HTR-8/SVneo (cell line): ENCODE measurements at regions not wholly inside any gene's neighbourhood (a gene's known extent, or its start where the extent isn't known, plus 50 kb on each side); places are given as distances from the start of the nearest gene placed in this dataset.

ENCODE experiments used
- DNase-seq: peaks from one replicate; pipeline ENCODE4 v3.0.0; 2011; ENCODE audit warnings: low spot score, mixed read lengths; ENCODE audit not compliant: insufficient read length
- FAIRE-seq: peaks from 2 replicates; lab custom pipeline; 2011; peaks lifted over from hg19 to GRCh38; lab: Jason Lieb, UNC

DNA sequence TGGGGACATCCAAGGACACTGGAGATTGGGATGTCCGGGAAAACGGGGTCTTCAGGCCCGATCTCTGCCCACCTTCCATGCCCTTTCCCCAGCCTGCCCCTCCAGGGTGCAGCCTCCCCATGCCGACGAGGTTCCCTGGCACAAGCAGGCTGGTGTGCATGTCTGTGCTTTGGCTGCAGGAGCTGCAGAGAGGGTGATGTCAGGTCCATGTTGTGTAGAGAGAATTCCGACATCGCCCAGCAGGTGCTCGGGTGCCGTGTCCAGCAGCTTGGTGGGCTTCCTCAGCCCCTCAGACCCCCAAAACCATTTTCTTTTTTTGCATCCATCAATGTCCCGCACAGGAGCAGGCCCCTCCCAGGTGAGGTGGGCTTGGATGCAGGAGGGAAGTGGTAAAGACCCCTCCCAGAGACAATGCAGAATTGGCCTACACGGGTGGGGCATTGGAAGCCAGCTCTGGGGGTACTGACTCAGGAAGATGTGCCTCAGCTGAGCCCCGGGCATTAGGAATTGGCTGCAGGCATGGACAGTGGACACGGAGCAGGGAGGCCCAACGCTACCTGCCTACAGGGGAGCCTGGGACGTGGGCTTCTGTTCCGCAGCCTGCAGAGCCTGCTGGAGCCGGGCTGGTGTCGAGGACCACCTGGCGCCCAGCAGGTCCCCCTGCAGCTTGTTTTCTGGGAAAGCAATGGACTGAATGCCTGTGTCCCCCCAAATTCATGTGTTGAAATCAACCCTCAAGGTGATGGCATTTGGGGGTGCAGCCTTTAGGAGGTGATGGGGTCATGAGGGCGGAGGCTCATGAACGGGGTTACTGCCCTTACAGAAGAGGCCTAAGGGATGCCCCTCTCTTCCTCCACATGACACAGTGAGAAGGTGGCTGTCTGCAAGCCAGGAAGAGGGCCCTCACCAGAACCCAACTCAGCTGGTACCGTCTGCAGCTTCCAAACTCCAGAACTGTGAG lies 97.5 kb downstream of the METRNL start:
- FAIRE-seq (no peak), DNase-seq (no peak)

DNA sequence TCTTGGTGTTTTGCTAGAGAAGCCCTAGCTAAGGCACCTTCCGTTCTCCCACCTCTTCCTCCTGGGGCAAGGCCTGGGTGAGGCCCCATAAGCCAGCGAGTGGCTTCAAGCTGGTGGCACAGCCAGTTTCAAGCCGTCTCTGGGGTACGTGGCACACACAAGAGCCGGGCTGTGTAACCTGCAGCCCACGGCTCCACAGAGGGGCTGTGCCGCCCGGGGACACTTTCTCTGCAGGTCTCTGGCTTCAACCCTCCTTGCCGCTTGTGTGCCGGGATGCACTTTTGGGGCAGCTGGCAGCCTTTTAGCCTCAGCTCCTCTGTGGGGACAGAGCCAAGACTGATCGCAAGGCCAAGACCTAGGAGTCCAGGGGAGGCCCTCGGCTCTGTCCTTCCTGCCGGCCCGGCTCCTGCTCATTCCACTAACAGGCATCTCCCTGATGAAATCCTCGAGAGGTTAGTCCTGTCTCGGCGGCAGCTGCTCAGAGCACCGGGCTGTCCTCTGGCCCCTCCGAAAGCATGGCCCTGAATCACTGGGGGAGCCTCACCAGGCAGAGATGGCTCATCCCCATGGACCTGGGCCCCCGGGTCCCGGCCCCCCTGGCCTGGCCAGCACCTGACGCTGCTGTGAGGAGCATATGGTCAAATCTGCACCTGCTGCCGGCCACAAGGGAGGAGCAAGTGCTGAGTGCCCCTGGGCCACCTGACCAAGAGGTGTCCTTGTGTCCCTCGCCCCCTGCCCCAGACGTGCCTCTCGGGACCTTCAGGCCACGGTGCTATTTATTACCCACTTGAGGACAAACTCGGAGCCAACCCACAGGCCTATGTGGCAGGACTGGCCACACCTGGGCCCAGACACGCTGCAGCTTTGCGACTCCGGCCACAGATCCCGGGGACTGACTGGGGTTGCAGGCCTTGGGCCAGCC lies 98.5 kb downstream of the METRNL start:
- DNase-seq, result no peak
- FAIRE-seq, result no peak

DNA sequence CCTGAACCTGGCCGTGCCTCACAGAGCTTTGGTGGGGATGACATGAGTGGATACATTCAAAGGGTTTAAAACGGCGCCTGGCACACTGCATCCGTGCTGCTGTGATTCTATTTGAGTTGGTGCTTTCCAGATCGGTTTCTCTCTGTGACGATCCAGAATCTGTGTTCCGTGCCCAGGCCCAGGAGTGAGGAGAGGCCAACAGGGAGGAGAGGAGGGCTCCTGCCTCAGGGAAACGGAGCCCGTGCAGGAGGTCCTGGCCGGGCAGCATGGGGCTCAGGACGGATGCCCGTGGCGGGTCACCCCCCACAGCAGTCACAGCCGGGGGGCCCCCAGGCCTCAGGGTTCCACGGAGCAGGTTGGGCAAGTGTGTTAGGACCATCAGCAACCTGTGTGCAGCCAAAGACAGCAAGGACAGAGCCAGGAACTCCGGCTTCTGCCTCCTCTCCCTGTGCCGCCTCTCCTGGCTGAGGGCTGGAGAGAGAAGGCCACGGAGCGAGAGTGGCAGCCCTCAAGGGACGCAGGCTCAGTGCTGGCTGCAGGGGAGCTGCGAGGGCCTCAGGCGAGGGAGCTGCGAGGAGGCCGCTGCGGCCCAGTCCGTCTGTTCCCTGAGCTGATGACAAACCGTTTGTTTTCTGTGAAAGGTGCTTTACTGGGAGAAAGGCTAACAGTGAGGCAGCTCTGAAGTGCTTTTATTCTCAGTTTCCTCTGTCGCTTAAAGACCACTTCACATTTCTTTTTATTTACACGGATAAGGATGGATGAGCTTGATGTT lies 99.3 kb downstream of the METRNL start:
- FAIRE-seq, result no peak
- DNase-seq, result no peak

DNA sequence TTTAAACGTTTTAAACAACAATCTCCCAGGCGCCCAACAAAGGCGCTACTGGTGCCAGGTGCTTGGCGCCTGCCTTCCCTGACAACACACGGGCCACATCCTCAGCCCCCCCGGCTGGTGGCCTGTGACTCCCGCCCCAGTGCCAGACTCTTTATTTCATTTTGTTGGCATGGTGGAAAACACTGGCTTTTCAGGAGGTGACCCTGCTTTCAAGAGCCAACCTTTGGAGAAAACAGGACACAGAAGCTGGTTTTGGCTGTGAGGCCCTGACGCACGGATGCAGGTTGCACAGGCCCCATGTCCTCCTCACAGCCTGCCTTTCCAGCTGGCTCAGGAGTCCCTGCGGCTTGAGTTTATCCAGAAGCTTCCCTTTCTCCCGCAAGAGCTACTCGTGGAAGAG lies 100.0 kb downstream of the METRNL start:
- FAIRE-seq (no peak), DNase-seq (no peak)

DNA sequence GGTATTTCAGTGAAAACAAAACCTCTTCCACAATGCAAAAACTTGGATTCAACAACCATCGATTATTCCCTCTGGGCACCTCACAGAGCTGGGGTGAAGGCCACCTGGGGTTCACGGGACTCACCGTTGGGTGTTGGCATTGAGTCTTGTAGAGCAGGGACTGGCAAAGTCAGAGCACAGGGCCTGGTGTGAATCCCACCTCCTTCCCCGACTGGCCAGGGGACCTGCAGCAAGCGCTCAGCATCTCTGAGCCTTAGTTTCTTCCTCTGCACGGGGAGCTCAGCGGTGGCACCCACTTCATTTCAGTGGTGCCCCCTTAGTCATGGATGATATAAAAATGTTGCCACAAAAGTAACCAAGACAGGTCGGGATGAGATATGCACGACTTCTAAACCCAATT lies 100.4 kb downstream of the METRNL start:
- FAIRE-seq, result no peak

DNA sequence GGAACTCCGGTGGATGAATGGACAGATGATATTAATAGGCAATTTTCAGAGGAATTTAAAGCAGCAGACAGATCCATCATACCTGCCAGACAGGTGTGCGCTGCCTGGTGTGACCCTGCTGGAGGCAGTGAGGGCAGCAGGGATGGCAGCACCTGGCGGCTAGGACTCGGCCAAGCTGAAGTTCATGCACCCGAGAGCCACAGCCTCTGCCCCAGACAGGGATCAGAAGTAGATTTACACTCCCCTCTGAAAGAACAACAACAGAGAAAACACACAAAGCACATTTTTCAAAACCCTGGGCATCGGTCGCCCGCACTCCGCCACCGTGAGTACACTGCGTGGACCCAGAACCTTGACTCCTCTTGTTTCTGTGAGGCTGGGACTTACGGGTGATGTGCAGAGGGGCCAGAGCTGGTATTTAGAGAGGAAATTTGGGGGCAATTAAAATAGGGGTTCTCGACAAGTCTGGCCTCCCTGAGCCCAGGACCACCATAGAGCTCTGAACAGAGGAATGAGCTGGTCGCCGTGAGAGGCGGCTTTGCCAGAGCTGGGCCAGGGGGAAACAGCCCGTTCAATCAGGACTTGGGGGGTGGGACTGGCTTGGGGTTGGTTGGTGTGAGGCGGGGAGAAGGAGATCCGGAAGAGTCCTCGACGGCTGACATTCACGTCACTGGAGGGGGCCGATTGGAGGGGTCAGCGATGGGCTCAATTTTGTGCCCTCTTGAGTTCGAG lies 101.0 kb downstream of the METRNL start:
- FAIRE-seq (no peak), DNase-seq (no peak)

More for the DNA sequence above, 100.4 kb downstream of the METRNL start:
- no peak for DNase-seq

DNA sequence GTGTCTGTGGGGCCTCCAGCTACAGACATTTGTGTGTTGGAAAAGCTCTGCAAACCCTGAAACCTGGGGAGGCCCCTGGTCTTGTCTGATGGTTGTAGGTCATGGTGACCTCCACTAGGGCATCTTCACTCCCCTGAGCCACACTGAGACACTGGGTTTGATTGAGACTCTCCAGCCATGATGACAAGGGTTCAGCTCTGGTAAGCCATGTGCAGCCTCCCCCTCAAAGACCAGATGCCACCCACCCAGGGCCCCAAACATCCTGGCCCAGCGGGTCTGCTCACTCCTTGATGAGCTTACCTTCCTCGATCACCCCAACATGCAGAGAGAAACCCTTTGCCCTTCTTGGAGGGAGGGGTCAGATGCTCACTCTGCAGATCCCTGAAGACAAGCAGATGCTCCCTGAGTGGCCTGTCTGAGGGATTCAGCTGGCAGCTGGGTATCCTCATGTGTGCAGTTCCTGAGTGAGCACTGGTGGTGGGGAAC lies 101.6 kb downstream of the METRNL start:
- DNase-seq (no peak), FAIRE-seq (no peak)

DNA sequence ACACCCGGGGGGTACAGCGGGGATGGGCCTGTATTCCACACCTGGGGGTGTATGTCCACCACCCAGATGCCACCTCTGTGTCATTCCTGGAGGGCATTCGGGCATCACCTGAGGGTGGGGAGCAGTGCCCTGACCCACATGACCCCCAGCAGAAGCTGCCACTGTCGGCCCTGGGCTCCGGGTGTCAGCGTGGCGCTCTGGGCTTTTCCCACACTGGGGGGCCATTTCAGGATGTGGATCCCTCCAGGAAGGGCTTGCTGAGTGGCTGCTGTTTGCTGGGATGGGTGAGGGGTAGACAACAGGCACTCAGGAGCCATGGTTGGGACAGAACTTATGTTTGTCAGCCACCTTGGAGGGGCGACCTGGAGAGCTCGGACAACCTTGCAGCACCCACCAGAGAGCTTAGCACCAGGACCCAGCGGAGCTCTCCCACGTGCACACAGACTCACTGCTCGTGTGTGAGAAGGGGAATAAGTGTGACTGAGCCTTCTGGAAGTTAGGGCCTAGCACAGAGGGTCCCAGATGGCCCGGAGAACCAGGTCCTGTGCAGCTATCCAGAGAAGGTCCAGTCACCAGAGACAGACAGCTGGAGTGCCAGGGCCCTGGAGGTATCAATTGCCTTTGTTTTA lies 102.7 kb downstream of the METRNL start:
- no peak for DNase-seq
- no peak for FAIRE-seq

DNA sequence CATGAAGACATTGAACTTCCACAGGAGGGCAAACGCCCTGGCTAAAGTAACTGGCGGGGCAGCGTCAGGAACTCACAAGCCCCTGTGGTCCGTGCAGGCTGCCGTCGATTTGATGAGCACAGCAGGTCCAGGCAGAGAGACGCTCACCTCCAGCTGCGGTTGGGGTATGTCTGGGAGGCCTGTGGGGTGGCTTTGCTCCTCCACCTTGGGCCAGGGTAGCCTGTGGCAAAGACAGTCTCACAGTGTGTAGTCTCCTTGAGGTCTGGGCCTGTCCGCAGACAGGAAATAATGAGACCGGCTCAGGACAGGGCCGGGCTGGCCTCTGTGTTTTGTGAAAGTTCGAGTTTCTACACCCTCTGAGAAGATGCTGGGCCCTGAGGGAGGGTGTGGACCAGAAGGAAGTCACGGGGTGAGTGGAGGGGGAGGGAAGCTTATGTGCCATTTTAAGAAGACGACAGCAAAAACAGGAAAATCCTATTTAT lies 103.3 kb downstream of the METRNL start:
- DNase-seq, result no peak

DNA sequence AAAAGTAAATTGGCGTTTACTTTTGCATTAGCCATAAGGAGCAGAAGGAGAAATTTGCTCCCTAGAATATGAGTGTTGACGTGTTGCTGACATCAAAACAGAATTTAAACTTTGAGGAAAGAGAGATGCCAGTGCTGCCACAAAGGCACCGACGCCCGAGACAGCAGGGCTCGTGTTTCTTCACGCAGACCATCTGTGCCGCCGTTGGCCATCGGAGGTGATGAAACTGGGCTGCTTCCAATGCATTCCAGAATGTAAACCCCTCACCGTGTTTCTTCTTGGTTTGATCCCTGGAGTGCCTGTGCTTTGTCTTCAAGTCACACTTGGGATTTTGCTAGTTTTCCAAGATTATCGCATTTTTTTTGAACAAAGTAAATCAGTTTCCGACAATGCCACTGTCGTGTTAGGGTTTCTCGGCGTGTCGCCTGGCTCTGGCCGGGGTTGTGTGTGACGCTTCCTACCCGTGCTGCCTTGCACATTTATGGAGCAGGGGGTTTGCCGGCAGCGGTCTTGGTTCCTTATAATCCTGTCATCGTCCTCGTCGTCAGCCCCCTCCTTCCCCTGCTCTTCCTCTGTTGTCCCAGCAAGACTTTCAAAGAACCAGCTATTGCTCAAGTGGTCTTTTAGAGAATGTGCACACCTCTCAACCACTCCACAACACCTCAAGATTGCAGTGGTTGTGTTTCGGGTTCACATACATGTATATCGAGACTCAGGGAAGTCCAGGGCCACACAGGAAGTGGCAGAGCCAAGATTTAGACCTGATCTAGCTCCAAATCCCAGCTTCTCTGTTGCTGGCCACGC lies 103.9 kb downstream of the METRNL start:
- no peak for DNase-seq
- FAIRE-seq, result no peak

More for the DNA sequence above, 103.3 kb downstream of the METRNL start:
- FAIRE-seq, result no peak

DNA sequence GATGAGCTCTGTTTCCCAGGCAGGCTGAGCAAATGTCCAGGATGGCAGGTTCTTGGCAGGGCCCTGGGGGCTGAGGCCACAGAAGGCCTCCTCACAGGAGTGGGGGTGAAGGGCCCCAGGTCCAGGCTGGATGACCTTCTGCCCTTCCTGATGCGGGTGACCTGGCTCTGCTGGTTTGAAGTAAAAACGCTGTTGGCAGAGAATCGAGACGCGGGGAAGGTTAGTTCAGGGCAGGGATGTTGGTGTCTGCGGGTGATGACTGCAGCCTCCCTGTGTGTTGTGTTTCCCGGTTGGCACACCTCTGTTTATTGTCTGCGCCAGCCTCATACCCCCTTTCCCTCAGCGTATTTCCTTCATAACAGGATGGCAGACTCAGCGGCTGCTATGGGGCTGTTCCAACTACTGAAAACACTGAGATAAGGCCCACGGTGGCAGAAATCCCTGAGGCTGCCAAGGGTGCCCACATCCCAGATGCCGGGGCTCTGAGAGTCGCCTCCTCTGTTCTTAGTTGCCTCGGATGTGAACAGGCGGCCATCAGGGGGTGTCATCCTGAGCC lies 104.6 kb downstream of the METRNL start:
- FAIRE-seq (no peak), DNase-seq (no peak)

DNA sequence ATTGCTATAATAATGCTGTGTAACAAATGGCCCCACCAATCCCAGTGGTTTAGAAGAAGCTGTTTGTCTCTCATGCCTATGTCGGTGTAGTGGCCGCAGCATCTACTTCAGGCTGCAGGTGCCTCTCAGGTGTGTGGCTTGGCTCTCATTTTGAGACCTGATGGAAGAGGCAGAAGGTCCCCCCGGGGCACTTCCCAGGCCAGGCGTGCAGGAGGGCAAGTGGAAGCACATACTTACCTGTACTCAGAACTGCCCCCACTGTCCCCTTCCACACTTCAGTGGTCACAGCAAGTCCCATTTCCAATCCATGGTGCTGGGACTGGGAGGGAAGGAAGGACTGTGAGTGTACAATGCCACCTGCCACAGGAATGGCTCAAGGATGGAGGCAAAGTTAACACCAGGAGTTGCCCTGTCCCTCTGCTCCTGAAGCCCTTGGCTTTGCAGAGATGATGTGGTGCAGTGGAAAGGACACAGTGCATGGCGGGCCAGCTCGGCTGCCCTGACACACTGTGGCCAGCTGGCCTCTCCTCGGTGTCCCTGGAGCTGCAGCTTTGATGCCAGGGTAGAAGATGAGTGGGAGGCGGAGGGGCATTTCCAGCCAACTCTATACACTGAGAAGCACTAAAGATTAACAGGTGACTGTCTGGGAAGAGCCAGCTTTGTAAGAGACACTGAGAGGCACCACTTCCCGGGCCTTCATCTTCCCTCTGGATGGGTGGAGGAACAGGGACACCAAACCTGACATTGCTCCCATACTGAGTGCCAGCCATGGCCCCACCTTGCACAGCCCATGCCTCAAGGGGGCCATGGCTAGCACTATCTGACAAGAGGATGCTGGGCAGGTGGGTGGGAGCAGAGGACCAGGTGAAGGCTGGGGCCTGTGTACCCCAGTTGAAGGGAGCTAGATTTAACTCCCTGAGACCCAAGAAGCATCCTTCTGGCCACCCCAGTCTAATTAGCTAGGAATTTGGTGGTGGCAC lies 105.9 kb downstream of the METRNL start:
- no peak for FAIRE-seq
- DNase-seq, result no peak

DNA sequence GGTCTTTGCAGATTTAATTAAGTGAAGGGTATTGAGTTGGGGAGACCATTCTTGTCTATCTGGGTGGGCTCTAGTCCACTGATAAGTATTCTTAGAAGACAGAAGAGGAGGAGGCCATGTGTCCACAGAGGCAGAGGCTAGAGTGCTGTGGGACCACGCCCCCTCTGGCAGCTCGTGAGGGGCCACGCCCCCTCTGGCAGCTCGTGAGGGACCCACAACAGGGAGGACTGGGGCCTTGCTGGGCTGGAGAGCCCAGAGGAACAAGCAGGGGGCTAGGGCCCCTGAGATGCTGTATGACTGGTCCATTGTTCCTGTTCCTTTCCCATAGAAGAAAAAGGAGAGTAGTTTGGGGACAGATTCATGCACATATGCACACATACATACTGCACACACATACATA lies 106.8 kb downstream of the METRNL start:
- FAIRE-seq (peak; percentile 81), DNase-seq (no peak)

DNA sequence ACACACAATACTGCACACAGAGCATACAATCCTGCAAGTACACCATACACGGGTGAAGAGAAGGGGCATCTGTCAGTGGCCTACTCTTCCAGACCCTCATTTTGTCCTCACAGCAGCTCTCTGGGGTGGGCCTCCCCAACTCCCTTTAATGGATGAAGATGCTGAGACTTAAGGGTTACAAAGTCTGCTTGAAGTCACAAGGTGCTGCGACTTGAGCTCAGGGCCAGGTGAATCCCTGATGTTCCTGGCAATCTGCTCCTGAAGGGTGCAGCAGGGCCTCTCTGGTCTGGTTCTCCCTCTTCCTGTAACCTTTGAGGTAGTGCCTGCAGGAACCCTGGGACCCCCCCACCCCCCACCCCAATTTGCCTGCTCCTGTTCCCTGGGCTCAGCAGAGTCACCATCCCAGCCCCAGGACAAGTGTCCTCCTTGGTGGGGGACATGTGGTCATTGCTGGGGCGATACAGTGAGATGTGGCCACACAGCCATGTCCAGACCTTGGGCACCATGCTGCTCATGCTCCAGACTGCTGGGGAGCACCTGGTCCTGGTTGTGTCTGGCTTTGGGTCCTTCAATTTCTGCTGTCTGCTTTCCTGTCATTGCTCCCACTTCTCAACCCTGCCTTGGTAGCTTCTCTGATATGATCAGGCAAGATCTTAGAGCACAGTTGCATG lies 107.5 kb downstream of the METRNL start:
- DNase-seq, result no peak
- no peak for FAIRE-seq

DNA sequence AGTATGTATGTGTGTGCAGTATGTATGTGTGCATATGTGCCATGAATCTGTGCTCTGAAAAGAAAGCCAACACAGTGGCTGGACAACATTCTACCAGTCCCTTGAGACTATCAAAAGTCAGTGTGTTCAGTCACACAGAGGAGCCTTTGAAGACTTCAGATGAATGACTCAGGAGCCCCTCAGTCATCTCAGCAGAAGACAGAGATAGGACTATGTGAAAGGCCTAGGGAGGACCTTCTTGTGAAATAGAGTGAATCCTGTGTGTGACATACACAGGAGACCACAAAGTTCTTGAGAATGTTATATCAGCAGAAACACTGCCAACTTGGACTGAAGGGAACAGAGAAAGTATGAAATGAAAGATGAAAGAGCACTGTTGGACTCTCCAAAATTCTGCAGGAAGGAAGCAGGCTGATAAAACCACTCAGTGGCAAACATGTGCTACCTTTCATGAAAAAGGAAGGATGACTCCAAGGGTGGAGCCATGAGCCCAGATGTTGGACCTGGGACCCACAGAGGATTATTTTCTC lies 108.4 kb downstream of the METRNL start:
- DNase-seq, result no peak
- FAIRE-seq, result no peak
